ENCODE measurements at regions not wholly inside any gene's neighbourhood (a gene's known extent, or its start where the extent isn't known, plus 50 kb on each side); places are given as distances from the start of the nearest gene placed in this dataset.

- Histone ChIP-seq H3K9me3 (ENCODE audit: control insufficient read depth, insufficient read depth, low read length) (no peaks in the 10 kb centered on the region), H3K4me1 (ENCODE audit: control insufficient read depth, insufficient read depth, low read length) (no peaks in the 10 kb centered on the region), H3K4me3 (ENCODE audit: low read length) (no peak overlapping the region), H3K36me3 (ENCODE audit: control insufficient read depth, insufficient read depth, low read length) (no peaks in the 10 kb centered on the region), H3K27ac (ENCODE audit: low read length) (no peak overlapping the region), H3K27me3 (ENCODE audit: control insufficient read depth, insufficient read depth, low read length) (no peaks in the 10 kb centered on the region)
- WGBS (ENCODE audit: insufficient coverage, insufficient read length): no CpG with 5 or more reads among the region's 1 CpG
- DNase-seq (ENCODE audit: low read depth, low spot score): no peak
Observed at GRCh38 chr6:102355578-102355977, 962.1 kb downstream of the GRIK2 start.

GRCh38 chr6:102352552-102352951 is 959.0 kb downstream of the GRIK2 start:
- no CpG with 5 or more reads among the region's 5 CpGs for WGBS (ENCODE audit: insufficient coverage, insufficient read length)
- DNase-seq (ENCODE audit: low read depth, low spot score): no peak
- Histone ChIP-seq H3K27ac (ENCODE audit: low read length) (no peak overlapping the region), H3K9me3 (ENCODE audit: control insufficient read depth, insufficient read depth, low read length) (no peaks in the 10 kb centered on the region), H3K27me3 (ENCODE audit: control insufficient read depth, insufficient read depth, low read length) (no peaks in the 10 kb centered on the region), H3K4me1 (ENCODE audit: control insufficient read depth, insufficient read depth, low read length) (no peaks in the 10 kb centered on the region), H3K36me3 (ENCODE audit: control insufficient read depth, insufficient read depth, low read length) (no peaks in the 10 kb centered on the region), H3K4me3 (ENCODE audit: low read length) (no peak overlapping the region)

GRCh38 chr6:102344769-102345168 is 951.3 kb downstream of the GRIK2 start:
- H3K9me3 ChIP-seq (ENCODE audit: control insufficient read depth, insufficient read depth, low read length): no peaks in the 10 kb centered on the region
- H3K4me1 ChIP-seq (ENCODE audit: control insufficient read depth, insufficient read depth, low read length): no peaks in the 10 kb centered on the region
- H3K4me3 ChIP-seq (ENCODE audit: low read length): no peak overlapping the region
- no peaks in the 10 kb centered on the region for H3K36me3 ChIP-seq (ENCODE audit: control insufficient read depth, insufficient read depth, low read length)
- DNase-seq (ENCODE audit: low read depth, low spot score): no peak
- no CpG with 5 or more reads among the region's 2 CpGs for WGBS (ENCODE audit: insufficient coverage, insufficient read length)
- H3K27ac ChIP-seq (ENCODE audit: low read length): no peak overlapping the region
- H3K27me3 ChIP-seq (ENCODE audit: control insufficient read depth, insufficient read depth, low read length): no peaks in the 10 kb centered on the region

GRCh38 chr6:102340311-102340710 is 946.8 kb downstream of the GRIK2 start:
- H3K4me1 ChIP-seq (ENCODE audit: control insufficient read depth, insufficient read depth, low read length): no peaks in the 10 kb centered on the region
- H3K36me3 ChIP-seq (ENCODE audit: control insufficient read depth, insufficient read depth, low read length): no peaks in the 10 kb centered on the region
- DNase-seq (ENCODE audit: low read depth, low spot score): no peak
- WGBS (ENCODE audit: insufficient coverage, insufficient read length): no CpG with 5 or more reads among the region's 4 CpGs
- no peak overlapping the region for H3K4me3 ChIP-seq (ENCODE audit: low read length)
- H3K9me3 ChIP-seq (ENCODE audit: control insufficient read depth, insufficient read depth, low read length): no peaks in the 10 kb centered on the region
- no peak overlapping the region for H3K27ac ChIP-seq (ENCODE audit: low read length)
- H3K27me3 ChIP-seq (ENCODE audit: control insufficient read depth, insufficient read depth, low read length): no peaks in the 10 kb centered on the region

- no peak for DNase-seq (ENCODE audit: low read depth, low spot score)
- no CpG with 5 or more reads among the region's 8 CpGs for WGBS (ENCODE audit: insufficient coverage, insufficient read length)
- no peak overlapping the region for H3K4me3 ChIP-seq (ENCODE audit: low read length)
- no peaks in the 10 kb centered on the region for H3K4me1 ChIP-seq (ENCODE audit: control insufficient read depth, insufficient read depth, low read length)
- H3K27ac ChIP-seq (ENCODE audit: low read length): no peak overlapping the region
- H3K9me3 ChIP-seq (ENCODE audit: control insufficient read depth, insufficient read depth, low read length): no peaks in the 10 kb centered on the region
- no peaks in the 10 kb centered on the region for H3K27me3 ChIP-seq (ENCODE audit: control insufficient read depth, insufficient read depth, low read length)
- no peaks in the 10 kb centered on the region for H3K36me3 ChIP-seq (ENCODE audit: control insufficient read depth, insufficient read depth, low read length)
Observed at GRCh38 chr6:102333736-102334135, 940.2 kb downstream of the GRIK2 start.

GRCh38 chr6:102327697-102328225 is 934.3 kb downstream of the GRIK2 start:
- no peaks in the 10 kb centered on the region for H3K36me3 ChIP-seq (ENCODE audit: control insufficient read depth, insufficient read depth, low read length)
- H3K4me1 ChIP-seq (ENCODE audit: control insufficient read depth, insufficient read depth, low read length): peaks cover 1% of the 10 kb centered on the region; the same call in 1 of the 2 replicates
- no peak for DNase-seq (ENCODE audit: low read depth, low spot score)
- WGBS (ENCODE audit: insufficient coverage, insufficient read length): no CpG with 5 or more reads among the region's 4 CpGs
- no peak overlapping the region for H3K4me3 ChIP-seq (ENCODE audit: low read length)
- H3K27me3 ChIP-seq (ENCODE audit: control insufficient read depth, insufficient read depth, low read length): no peaks in the 10 kb centered on the region
- no peaks in the 10 kb centered on the region for H3K9me3 ChIP-seq (ENCODE audit: control insufficient read depth, insufficient read depth, low read length)
- H3K27ac ChIP-seq (ENCODE audit: low read length): no peak overlapping the region

- WGBS (ENCODE audit: insufficient coverage, insufficient read length): no CpG with 5 or more reads among the region's 1 CpG
- no peak overlapping the region for H3K4me3 ChIP-seq (ENCODE audit: low read length)
- no peaks in the 10 kb centered on the region for H3K4me1 ChIP-seq (ENCODE audit: control insufficient read depth, insufficient read depth, low read length)
- H3K27me3 ChIP-seq (ENCODE audit: control insufficient read depth, insufficient read depth, low read length): no peaks in the 10 kb centered on the region
- H3K27ac ChIP-seq (ENCODE audit: low read length): no peak overlapping the region
- H3K36me3 ChIP-seq (ENCODE audit: control insufficient read depth, insufficient read depth, low read length): no peaks in the 10 kb centered on the region
- no peak for DNase-seq (ENCODE audit: low read depth, low spot score)
- no peaks in the 10 kb centered on the region for H3K9me3 ChIP-seq (ENCODE audit: control insufficient read depth, insufficient read depth, low read length)
Observed at GRCh38 chr6:102313699-102314098, 920.2 kb downstream of the GRIK2 start.

GRCh38 chr6:102309700-102310099 is 916.2 kb downstream of the GRIK2 start:
- H3K4me3 ChIP-seq (ENCODE audit: low read length): no peak overlapping the region
- WGBS (ENCODE audit: insufficient coverage, insufficient read length): no CpG with 5 or more reads among the region's 1 CpG
- H3K27me3 ChIP-seq (ENCODE audit: control insufficient read depth, insufficient read depth, low read length): no peaks in the 10 kb centered on the region
- H3K4me1 ChIP-seq (ENCODE audit: control insufficient read depth, insufficient read depth, low read length): no peaks in the 10 kb centered on the region
- no peaks in the 10 kb centered on the region for H3K36me3 ChIP-seq (ENCODE audit: control insufficient read depth, insufficient read depth, low read length)
- no peak overlapping the region for H3K27ac ChIP-seq (ENCODE audit: low read length)
- no peak for DNase-seq (ENCODE audit: low read depth, low spot score)
- H3K9me3 ChIP-seq (ENCODE audit: control insufficient read depth, insufficient read depth, low read length): no peaks in the 10 kb centered on the region

- H3K27ac ChIP-seq (ENCODE audit: low read length): no peak overlapping the region
- no peak overlapping the region; the same call in 1 of the 2 replicates for H3K4me3 ChIP-seq (ENCODE audit: low read length)
- no peaks in the 10 kb centered on the region for H3K36me3 ChIP-seq (ENCODE audit: control insufficient read depth, insufficient read depth, low read length)
- no peaks in the 10 kb centered on the region for H3K27me3 ChIP-seq (ENCODE audit: control insufficient read depth, insufficient read depth, low read length)
- no peaks in the 10 kb centered on the region for H3K4me1 ChIP-seq (ENCODE audit: control insufficient read depth, insufficient read depth, low read length)
- no peak for DNase-seq (ENCODE audit: low read depth, low spot score)
- no CpG with 5 or more reads among the region's 3 CpGs for WGBS (ENCODE audit: insufficient coverage, insufficient read length)
- H3K9me3 ChIP-seq (ENCODE audit: control insufficient read depth, insufficient read depth, low read length): no peaks in the 10 kb centered on the region
Observed at GRCh38 chr6:102300350-102300749, 906.8 kb downstream of the GRIK2 start.

GRCh38 chr6:102298051-102298450 is 904.5 kb downstream of the GRIK2 start:
- H3K27me3 ChIP-seq (ENCODE audit: control insufficient read depth, insufficient read depth, low read length): no peaks in the 10 kb centered on the region
- H3K4me3 ChIP-seq (ENCODE audit: low read length): no peak overlapping the region
- no peaks in the 10 kb centered on the region for H3K4me1 ChIP-seq (ENCODE audit: control insufficient read depth, insufficient read depth, low read length)
- H3K36me3 ChIP-seq (ENCODE audit: control insufficient read depth, insufficient read depth, low read length): no peaks in the 10 kb centered on the region
- DNase-seq (ENCODE audit: low read depth, low spot score): no peak
- no peak overlapping the region for H3K27ac ChIP-seq (ENCODE audit: low read length)
- H3K9me3 ChIP-seq (ENCODE audit: control insufficient read depth, insufficient read depth, low read length): no peaks in the 10 kb centered on the region

Measured in iPS DF 6.9 (cell line).